HG02798 (cell line): ENCODE measurements at regions not wholly inside any gene's neighbourhood (a gene's known extent, or its start where the extent isn't known, plus 50 kb on each side); places are given as distances from the start of the nearest gene placed in this dataset.
"Not testable (repeated sequence)": the region's sequence is repeated elsewhere in the genome, so short reads cannot be mapped to it uniquely, and the experiment has no call there.

Experiments used
- ATAC-seq: cut with Tn5 transposase; IDR thresholded peaks from one replicate; pipeline ENCODE4 v1.9.1; 2021; ENCODE audit warnings: mild to moderate bottlenecking; ENCODE audit not compliant: unreplicated experiment, poor library complexity

DNA sequence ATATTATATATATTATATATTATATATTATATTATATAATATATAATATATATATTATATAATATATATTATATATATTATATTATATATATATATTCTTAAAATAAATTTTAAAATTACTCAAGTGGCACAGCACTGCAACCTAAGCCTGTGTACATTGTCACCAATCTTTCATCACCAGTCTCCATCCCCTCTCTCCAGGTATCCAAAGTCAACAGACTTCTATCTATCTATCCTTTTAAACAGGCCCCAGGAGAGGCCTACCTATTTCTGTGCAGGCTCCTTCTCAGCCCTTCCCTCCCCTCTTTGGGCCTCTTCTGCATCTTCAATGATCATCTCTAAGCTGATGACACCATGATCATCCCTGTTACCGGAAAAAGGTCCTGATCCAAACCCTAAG is 111.7 kb downstream of the RHOU start:
- ATAC-seq, result no peak

DNA sequence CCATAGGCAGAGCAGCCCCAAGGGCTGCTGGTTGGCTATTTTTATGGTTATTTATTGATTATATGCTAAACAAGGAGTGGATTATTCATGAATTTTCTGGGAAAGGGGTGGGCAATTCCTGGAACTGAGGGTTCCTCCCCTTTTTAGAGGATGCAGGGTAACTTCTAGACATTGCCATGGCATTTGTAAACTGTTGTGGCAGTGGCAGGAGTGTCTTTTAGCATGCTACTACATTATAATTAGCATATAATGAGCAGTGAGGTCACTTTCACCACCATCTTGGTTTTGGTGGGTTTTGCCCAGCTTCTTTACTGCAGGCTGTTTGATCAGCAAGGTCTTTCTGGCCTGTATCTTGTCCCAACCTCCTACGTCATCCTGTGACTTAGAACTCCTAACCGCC is 112.2 kb downstream of the RHOU start:
- not testable (repeated sequence) for ATAC-seq

DNA sequence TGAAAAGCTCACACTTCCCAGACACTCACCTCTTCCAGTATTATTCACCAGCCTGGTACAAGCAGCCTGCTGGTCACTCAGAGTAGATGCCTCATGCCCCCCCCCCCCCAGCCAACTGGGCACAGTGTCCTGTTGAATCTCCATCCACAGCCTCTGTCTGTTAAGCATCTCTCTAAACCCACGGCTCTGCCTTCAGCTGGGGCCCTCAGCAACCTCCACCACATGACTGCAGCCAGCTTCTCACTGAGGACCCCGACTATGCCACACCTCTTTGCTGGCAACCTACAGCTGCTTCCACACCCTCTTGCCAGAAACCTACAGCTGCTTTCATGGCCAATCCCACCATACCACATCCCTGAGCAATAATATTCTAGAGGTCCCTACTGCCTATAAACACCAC is 113.1 kb downstream of the RHOU start:
- no peak for ATAC-seq

DNA sequence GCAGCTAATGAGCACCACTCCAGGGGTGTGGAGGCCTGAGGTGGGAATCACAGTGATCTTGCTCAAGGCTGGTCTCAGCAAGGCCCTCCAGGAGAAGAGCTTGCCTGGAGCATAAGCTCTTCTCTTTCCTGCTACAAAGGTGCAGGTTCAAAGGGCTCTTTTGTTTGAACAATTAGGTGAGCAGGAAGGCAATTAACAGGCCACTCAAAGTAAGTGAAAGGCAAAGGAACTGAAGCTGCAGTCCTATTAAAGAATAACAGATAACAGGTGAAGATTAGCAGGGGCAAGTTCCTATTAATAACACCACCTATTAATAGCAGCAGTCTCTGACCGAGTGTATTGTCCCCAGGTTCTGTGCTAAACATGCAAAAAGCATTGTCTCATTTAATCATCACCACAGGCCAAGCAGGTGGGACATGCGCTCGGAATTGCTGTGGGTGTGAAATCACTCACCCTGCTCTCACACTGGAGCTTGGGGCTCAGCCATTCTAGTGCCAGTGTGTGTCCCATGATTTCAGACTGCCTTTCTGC is 113.8 kb downstream of the RHOU start:
- ATAC-seq, result peak; percentile 78

DNA sequence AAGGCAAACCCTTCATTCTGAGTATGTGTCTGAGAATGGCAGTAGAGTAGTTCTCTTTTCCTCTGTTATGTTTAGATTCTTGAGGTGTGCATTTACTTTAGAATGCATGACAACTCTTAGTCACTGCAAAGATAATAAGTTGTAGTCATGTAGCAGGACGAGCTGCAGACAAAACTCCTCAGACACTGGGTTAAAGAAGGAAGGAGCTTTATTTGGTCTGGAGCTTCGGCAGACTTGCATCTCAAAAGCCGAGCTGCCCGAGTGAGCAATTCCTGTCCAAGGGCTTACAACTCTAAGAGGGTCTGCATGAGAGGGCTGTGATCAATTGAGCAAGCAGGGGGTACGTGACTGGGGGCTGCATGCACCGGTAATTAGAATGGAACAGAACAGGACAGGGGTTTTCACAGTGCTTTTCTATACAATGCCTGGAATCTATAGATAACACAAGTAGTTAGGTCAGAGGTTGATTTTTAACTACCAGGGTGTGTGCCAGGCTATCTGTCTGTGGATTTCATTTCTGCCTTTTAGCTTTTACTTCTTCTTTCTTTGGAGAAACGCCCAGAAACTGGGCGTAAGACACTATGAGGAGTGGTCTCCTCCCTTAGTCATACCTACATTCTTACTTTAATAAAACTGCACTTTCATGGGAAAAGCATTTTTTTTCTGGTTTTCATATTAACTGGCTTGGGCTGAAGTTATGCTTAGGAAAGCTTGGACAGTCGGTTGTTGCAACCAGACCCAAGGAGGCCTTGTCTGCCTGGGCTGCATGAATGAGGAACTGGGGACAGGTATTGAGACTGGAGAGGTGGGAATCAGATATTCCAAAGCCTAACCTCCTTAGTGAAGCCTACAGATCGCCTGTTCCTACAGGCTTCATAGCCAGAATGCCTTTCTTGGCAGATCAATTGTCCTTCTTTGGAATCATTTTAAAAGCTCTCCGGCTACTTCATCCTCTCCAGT is 115.1 kb downstream of the RHOU start:
- ATAC-seq, result no peak

DNA sequence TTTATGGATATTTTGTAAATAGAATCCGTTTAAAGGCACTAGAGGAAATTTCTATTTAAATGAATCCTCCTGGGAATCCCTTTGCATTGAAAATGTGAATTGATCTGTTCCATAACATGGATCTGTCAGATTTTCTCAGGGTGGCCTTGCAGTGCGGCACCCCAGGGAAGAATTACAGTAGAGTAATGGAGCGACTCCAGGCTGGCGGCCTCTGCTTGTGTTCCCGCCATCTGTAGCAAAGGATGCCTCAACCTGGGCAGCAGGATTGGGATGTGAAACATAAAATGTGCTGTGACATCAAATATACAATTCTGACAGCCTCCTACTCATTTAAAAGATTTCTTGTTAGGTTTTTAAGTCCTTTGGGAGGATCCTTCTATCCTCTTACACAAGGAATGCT is 115.9 kb downstream of the RHOU start:
- no peak for ATAC-seq

DNA sequence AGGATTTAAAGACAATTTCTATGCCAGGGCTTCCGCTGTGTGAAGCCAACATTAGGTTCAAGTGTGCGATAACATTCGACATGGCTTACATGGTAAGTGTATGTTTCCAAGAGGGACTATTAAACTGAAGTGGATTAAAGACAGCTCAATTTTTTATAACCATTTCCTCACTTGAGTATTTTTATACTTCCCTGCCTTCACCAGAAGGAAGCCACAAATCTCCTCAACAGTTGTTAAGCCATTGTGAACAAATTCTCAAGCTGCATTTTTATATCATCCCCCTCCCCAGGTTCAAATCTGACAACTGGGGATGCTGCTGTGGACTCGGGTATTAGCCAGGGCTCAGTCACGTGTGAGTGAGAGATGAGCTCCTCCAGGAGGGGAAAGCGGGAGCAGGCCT is 116.3 kb downstream of the RHOU start:
- ATAC-seq, result no peak

DNA sequence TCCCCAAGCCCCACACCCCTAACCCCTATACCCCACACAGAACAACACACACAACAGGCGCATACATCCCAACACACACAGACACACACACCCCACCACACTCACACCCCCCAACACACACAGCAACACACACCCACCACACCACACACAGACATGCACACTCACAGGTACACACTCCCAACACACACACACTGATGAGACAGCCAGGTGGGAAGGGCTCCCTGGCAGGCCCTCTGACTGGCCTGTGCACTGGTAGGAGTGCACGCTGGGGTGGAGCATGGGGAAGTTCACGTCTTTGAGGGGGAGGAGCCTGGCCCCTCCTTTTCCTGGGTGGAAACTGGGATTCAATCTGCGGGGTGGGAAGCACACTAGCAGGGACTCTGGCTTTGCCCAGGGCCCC is 116.7 kb downstream of the RHOU start:
- no peak for ATAC-seq

DNA sequence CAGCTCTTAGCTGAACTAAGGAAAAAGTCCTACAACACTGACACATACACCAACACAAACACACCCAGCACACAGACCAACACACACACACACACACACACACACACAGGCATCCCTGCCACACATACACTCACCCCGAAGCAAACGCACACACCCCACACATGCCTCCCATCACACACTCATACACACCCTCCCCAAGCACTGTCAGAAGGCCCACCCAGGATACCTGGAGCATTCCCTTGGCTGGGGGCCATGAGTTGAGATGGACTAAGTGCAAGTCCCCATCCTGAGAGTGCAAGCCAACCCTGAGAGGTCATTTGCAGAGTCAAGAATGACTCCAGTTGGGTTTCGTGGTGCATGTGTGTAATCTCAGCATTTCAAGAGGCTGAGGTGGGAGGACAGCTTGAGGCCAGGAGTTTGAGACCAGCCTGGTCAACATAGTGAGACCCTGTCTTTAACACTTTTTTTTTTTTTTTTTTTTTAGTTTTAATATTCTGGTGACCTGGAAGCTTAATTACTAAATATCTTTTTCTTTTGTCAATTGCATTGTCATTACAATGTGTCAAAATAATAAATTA is 117.3 kb downstream of the RHOU start:
- ATAC-seq, result no peak

DNA sequence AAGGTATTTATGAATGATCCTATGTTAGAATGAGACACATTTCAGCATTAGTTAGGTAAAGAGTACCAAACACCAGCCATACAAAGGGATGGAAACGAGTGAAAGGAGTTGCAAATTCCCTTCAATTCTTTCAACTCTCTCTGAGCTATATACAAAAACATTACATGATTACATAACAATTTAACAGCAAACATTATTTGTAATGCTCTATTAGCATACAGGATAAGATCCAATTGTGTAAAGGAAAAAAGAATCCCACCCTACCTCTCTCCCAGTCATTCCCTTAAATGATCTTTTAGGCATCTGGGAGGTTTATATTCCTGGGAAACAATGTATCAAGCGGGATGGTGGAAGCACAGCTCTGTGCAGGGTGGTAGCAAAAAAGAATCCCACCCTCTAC is 117.9 kb downstream of the RHOU start:
- no peak for ATAC-seq

DNA sequence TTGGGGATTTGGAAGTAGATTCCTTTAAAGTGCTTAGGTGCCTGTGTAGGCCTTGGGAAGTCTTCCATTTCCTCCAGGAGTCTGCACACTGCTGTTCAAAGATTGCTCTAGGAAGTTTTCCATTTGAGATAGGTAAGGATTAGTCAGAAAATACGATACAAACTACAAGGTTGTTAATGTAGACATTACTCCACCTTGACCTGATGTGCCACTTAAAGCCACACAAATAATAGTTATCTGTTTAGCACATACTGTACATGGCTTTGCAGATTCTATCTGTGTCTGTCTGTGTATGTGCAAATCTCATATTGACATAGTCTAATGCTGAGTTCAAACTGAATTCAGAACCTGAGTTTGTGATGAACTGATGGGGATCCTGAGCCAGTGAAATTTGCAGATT is 118.4 kb downstream of the RHOU start:
- ATAC-seq, result no peak

DNA sequence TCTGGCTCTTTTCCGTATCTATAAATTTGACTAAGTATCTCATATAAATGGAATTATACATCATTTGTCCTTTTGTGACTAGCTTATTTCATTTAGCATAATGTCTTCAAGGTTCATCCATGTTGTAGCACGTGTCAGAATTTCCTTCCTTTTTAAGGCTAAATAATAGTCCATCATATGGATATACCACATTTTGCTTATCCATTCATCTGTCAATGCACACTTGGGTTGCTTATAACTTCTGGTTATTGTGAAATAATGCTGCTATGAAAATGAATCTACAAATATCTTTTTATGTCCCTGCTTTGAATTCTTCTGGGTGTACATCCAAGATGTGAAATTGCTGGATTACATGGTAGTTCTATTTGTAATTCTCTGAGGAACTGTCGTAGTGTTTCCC is 119.6 kb downstream of the RHOU start:
- no peak for ATAC-seq

DNA sequence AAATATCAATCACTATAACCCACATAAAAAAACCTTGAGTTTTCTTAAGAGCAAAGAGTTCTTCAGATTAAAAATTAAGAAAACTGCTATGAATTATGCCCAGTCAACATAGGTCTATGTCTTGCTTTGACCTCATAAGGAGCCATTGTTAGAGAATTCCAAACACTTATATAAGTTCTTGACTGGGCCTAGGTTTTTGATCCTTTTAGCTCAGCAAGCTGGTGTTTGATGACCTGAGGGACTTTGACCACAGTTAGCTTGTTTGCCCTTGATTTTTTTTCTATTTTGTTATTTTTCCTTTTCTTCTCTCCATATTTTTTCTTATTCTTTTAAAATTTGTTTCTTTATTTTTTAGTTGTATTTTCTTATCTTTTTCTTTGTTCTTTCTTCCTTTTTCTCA is 122.3 kb downstream of the RHOU start:
- ATAC-seq, result no peak

DNA sequence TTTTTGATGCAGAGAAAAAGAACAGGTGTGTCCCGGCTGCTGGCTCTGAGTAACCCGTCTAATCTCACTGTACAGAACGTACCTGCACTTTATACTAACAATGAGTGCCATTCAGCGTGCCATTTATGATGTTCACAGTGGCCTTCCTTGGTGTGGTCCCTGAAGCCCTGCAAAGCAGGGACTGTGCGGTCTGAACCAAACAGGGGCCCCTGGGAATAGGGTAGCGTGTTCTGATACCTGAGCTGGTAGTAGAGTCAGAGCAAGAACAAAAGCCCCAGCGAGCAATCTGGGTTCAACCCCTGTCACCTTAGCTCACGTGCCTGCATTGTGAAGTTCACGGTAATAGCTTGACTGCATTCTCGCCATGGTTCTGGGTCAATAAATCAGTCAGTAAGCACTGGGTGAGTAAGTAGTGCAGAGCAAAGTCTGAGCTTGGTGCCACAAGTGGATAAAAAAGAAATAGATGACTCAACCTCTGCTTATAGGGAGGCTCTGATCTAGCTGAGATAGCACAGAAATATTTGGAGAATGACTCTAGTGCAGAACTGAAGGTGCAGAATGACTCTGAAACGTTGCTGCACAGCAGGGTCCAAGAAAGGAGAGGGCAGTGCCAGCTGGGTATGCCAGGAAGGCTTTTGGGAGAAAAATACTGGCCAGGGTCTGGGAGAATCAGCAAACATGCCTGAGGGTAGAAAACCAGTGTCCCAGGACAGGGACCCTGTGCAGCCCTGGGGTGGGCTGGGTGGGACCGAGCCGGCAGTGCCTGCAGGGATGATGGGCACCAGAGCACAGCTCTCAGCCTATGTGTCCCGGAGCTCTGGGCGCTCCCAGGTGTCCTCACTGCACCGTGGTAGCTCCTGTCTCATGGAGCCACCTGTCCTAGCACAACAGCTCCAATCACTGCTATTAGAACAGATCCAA is 125.9 kb downstream of the RHOU start:
- ATAC-seq, result peak; percentile 46

DNA sequence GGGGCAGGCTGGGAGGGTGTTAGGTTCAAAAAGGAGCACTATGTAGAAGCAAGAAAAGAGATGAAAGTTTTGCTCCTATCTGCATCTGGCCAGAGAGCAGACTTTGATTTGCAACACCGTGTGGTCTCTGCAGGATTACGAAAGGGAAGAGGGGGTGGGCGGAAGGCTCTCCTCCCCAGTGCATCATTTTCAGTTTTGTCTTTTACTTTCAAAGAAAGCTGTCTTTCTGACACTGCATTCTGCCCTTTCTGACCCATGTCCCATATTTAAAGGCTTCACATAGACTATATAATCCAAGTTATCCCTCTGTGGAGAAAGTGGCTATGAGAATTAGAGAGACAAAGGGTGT is 126.5 kb downstream of the RHOU start:
- peak; percentile 44 for ATAC-seq

DNA sequence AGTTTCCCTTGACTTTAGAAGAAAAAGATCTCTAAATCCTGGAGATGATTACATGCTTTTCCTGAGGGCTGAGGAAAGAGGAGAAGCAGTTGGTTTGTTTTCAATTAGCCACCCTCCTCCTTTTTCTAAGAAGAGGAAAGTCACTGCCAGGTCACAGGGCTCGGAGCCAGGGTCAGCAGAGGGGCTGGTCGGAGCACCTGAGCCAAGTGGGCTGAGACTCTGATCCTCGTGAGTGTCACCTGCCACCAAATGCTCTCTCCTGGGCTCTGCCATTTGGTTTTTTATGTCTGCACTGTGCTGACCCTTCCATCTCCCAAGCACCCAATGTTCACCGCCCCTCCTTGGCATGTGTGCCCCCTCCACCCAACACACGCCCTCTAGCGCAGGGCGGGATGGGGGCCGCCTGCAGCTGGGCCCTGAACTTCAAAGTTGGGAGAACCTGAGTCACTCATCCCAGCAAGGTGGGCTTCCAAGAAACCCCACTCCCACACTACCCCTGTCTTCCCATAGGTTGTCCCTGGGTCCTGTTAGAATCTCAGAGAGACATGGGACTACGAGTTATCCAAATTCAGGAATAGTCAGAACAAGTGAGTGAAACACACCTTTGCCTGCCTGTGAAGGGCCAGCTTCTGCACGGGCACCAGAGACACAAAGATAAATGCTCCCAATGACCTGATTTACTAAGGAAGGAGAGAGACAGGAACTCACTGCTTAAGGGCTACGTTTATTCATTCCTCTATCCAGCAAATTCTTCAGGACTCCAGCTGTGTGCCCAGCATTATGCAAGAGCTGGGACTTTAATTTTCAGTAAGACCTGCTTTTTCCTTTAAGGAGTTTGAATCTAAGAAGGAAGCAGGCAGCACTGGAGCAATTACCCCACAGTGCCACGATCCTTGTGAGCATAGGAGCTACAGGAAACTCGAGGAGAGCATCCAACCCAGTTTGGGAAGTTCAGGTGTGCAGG is 127.5 kb downstream of the RHOU start:
- ATAC-seq, result no peak

DNA sequence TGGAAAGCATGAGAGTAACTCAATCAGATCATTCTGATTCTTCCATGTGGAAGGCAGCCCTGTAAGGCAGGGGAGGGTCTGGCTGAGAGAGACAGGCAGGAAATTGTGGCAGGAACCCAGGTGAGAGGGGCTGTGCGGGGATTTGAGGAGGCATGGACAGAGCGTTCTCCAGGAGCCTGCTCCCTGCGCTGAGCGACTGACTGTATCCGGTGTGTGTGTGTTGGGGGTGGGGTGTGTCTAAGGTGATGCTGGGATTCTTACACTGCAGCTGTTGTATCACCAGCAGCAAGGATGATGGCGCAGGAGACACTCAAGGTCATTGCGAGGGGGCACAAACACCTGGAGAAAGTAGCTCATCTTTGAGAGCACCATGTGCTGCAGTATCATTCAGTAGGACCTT is 128.5 kb downstream of the RHOU start:
- no peak for ATAC-seq

DNA sequence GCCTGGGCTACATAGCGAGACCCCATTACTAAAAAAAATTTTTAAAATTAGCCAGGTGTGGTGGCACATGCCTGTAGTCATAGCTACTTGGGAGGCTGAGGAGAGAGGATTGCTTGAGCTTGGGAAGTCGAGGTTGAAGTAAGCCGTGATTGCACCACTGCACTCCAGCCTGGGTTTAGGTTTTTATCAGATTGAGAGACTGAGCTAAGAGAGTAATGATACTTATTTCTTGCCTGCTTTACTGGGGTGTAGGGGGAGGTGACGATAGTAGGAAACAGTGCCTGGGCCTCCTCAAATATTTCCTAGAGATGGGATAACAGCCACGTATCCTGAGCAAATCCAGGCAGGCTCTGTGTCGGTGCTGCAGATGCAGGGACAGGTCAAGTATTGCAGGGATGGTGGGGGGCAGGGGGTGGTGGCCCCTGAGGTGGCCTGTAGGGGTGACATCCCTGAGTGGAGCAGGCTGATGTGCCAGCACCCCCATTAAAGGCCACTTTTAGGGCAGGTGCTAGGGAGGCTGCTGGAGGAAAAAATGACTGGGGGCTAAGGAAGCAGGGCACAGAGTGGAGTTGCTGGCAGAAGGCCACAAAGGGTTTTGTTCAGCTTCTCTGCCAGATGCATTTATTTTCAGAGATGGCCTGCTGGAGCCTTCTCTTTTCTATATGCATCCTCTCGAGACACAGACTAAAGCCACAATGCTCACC is 130.5 kb downstream of the RHOU start:
- no peak for ATAC-seq

DNA sequence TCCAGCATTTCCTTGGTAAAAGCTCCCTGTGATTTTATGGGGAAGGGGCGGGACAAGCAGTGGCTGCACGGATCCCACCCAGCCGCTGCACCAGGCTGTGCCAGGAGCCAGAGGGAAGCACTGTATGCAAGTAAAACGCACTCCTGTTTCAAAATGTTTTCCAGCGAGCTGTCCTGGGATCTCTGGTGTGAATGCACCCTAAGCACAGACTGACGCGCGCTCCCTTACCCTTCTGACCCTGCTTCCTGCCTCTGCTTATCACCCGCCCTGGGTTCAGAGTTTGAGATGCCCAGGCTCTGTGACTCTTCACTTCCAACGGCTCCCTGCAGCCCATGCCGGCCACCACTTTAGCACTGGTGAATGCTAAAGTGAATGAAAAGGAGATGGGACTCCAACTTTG is 131.2 kb downstream of the RHOU start:
- ATAC-seq, result no peak
